Stimulated activated CD8-positive, alpha-beta memory T cell treated with anti-CD3 and anti-CD28 coated beads, Interleukin-4, amount 100 ng/mL, for 24 hours (primary cell): ENCODE measurements at regions not wholly inside any gene's neighbourhood (a gene's known extent, or its start where the extent isn't known, plus 50 kb on each side); places are given as distances from the start of the nearest gene placed in this dataset.
"Not testable (repeated sequence)": the region's sequence is repeated elsewhere in the genome, so short reads cannot be mapped to it uniquely, and the experiment has no call there.

Experiments
- DNase-seq: peaks from one replicate; pipeline ENCODE4 v3.0.0-alpha.2; 2020; ENCODE audit warnings: low read depth

GRCh38 chr20:50449738-50450492, 60.3 kb upstream of the PTPN1 start:
- no peak for DNase-seq

GRCh38 chr20:50450493-50450826, 59.7 kb upstream of the PTPN1 start:
- no peak for DNase-seq

- peak; percentile 9 for DNase-seq
These were observed 59.1 kb upstream of the PTPN1 start for GRCh38 chr20:50450881-50451752.

GRCh38 chr20:50451792-50452425, 58.3 kb upstream of the PTPN1 start:
- not testable (repeated sequence) for DNase-seq

- no peak for DNase-seq
These were observed 56.5 kb upstream of the PTPN1 start for GRCh38 chr20:50453533-50454244.

GRCh38 chr20:50455245-50455644, 54.9 kb upstream of the PTPN1 start:
- not testable (repeated sequence) for DNase-seq

- DNase-seq, result no peak
These were observed 54.3 kb upstream of the PTPN1 start for GRCh38 chr20:50455656-50456451.

- no peak for DNase-seq
These were observed 53.5 kb upstream of the PTPN1 start for GRCh38 chr20:50456452-50457324.

- DNase-seq, result no peak
These were observed 50.9 kb upstream of the PTPN1 start for GRCh38 chr20:50459124-50459918.

- DNase-seq, result no peak
These were observed 50.0 kb upstream of the PTPN1 start for GRCh38 chr20:50460115-50460607.
